ENCODE measurements at regions not wholly inside any gene's neighbourhood (a gene's known extent, or its start where the extent isn't known, plus 50 kb on each side); places are given as distances from the start of the nearest gene placed in this dataset.

DNA sequence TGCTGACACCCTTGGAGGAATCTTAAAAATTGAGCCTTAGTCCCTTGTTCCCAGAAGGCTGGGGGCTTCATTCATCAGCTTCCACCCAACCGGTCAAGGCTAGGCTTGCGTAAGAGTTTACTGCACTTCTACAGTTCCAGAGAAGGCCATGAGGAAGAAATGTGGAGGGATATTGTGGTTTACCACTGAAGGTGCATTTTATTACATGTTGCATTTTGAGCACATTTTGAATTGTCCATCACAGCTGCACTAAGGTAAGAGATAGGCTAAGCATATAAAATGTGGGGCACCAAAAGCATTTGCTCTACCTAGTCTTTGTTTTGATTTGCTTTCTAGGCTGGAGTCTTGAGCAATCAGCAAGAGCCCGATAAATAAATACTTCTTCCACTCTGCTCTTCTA lies 167.1 kb upstream of the PAPPA start:
- Histone ChIP-seq H3K4me3 (ENCODE audit: low read length) (no peak overlapping the region), H3K9ac (ENCODE audit: low read length) (no peak overlapping the region), H3K36me3 (replicated peaks; ENCODE audit: low read depth, low read length) (no peaks in the 10 kb centered on the region), H3K4me1 (ENCODE audit: low read length) (no peaks in the 10 kb centered on the region), H4K20me1 (ENCODE audit: insufficient read depth, low read length) (no peaks in the 10 kb centered on the region), H3K9me3 (ENCODE audit: insufficient read depth, low read length) (no peaks in the 10 kb centered on the region), H3K27me3 (ENCODE audit: low read depth, low read length) (no peaks in the 10 kb centered on the region), H3K4me2 (ENCODE audit: low read length) (no peak overlapping the region), H3K79me2 (ENCODE audit: low read length) (no peaks in the 10 kb centered on the region), H3K27ac (ENCODE audit: low read length) (no peak overlapping the region), H2AFZ (ENCODE audit: low read depth, low read length) (no peak overlapping the region)
- no peak for TF ChIP-seq EZH2phosphoT487 (IDR thresholded peaks at IDR 0.05; ENCODE audit: low read depth)
- TF ChIP-seq, protein P1, sequence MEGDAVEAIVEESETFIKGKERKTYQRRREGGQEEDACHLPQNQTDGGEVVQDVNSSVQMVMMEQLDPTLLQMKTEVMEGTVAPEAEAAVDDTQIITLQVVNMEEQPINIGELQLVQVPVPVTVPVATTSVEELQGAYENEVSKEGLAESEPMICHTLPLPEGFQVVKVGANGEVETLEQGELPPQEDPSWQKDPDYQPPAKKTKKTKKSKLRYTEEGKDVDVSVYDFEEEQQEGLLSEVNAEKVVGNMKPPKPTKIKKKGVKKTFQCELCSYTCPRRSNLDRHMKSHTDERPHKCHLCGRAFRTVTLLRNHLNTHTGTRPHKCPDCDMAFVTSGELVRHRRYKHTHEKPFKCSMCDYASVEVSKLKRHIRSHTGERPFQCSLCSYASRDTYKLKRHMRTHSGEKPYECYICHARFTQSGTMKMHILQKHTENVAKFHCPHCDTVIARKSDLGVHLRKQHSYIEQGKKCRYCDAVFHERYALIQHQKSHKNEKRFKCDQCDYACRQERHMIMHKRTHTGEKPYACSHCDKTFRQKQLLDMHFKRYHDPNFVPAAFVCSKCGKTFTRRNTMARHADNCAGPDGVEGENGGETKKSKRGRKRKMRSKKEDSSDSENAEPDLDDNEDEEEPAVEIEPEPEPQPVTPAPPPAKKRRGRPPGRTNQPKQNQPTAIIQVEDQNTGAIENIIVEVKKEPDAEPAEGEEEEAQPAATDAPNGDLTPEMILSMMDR (IDR thresholded peaks at IDR 0.05; ENCODE audit: low read depth, low read length) = no peak

GRCh38 chr9:115988701-115989100 lies 164.9 kb upstream of the PAPPA start:
- no peak overlapping the region for H3K27ac ChIP-seq (ENCODE audit: low read length)
- H3K79me2 ChIP-seq (ENCODE audit: low read length) = no peaks in the 10 kb centered on the region
- H3K9ac ChIP-seq (ENCODE audit: low read length) = no peak overlapping the region
- no peak overlapping the region for H3K4me2 ChIP-seq (ENCODE audit: low read length)
- H4K20me1 ChIP-seq (ENCODE audit: insufficient read depth, low read length) = no peaks in the 10 kb centered on the region
- TF ChIP-seq, protein P1 (IDR thresholded peaks at IDR 0.05; ENCODE audit: low read depth, low read length) = no peak
- no peak for TF ChIP-seq EZH2phosphoT487 (IDR thresholded peaks at IDR 0.05; ENCODE audit: low read depth)
- no peaks in the 10 kb centered on the region for H3K27me3 ChIP-seq (ENCODE audit: low read depth, low read length)
- H3K4me1 ChIP-seq (ENCODE audit: low read length) = no peaks in the 10 kb centered on the region
- H3K9me3 ChIP-seq (ENCODE audit: insufficient read depth, low read length) = no peaks in the 10 kb centered on the region
- no peak overlapping the region for H2AFZ ChIP-seq (ENCODE audit: low read depth, low read length)
- no peak overlapping the region for H3K4me3 ChIP-seq (ENCODE audit: low read length)
- H3K36me3 ChIP-seq (replicated peaks; ENCODE audit: low read depth, low read length) = no peaks in the 10 kb centered on the region

GRCh38 chr9:115989831-115990230 lies 163.8 kb upstream of the PAPPA start:
- H3K36me3 ChIP-seq (replicated peaks; ENCODE audit: low read depth, low read length) = no peaks in the 10 kb centered on the region
- no peaks in the 10 kb centered on the region for H3K4me1 ChIP-seq (ENCODE audit: low read length)
- no peaks in the 10 kb centered on the region for H3K27me3 ChIP-seq (ENCODE audit: low read depth, low read length)
- no peaks in the 10 kb centered on the region for H4K20me1 ChIP-seq (ENCODE audit: insufficient read depth, low read length)
- no peak overlapping the region for H2AFZ ChIP-seq (ENCODE audit: low read depth, low read length)
- no peak overlapping the region for H3K4me3 ChIP-seq (ENCODE audit: low read length)
- H3K9me3 ChIP-seq (ENCODE audit: insufficient read depth, low read length) = no peaks in the 10 kb centered on the region
- no peak overlapping the region for H3K27ac ChIP-seq (ENCODE audit: low read length)
- no peak for TF ChIP-seq EZH2phosphoT487 (IDR thresholded peaks at IDR 0.05; ENCODE audit: low read depth)
- TF ChIP-seq, protein P1 (IDR thresholded peaks at IDR 0.05; ENCODE audit: low read depth, low read length) = no peak
- H3K79me2 ChIP-seq (ENCODE audit: low read length) = no peaks in the 10 kb centered on the region
- H3K9ac ChIP-seq (ENCODE audit: low read length) = no peak overlapping the region
- no peak overlapping the region for H3K4me2 ChIP-seq (ENCODE audit: low read length)

- no peak overlapping the region for H2AFZ ChIP-seq (ENCODE audit: low read depth, low read length)
- no peak for TF ChIP-seq EZH2phosphoT487 (IDR thresholded peaks at IDR 0.05; ENCODE audit: low read depth)
- no peak overlapping the region for H3K4me2 ChIP-seq (ENCODE audit: low read length)
- H3K4me3 ChIP-seq (ENCODE audit: low read length) = no peak overlapping the region
- no peaks in the 10 kb centered on the region for H3K27me3 ChIP-seq (ENCODE audit: low read depth, low read length)
- H3K9me3 ChIP-seq (ENCODE audit: insufficient read depth, low read length) = no peaks in the 10 kb centered on the region
- no peaks in the 10 kb centered on the region for H3K79me2 ChIP-seq (ENCODE audit: low read length)
- no peak overlapping the region for H3K27ac ChIP-seq (ENCODE audit: low read length)
- H3K36me3 ChIP-seq (replicated peaks; ENCODE audit: low read depth, low read length) = no peaks in the 10 kb centered on the region
- no peaks in the 10 kb centered on the region for H3K4me1 ChIP-seq (ENCODE audit: low read length)
- H4K20me1 ChIP-seq (ENCODE audit: insufficient read depth, low read length) = no peaks in the 10 kb centered on the region
- H3K9ac ChIP-seq (ENCODE audit: low read length) = no peak overlapping the region
These were observed 160.8 kb upstream of the PAPPA start for GRCh38 chr9:115992834-115993233.

DNA sequence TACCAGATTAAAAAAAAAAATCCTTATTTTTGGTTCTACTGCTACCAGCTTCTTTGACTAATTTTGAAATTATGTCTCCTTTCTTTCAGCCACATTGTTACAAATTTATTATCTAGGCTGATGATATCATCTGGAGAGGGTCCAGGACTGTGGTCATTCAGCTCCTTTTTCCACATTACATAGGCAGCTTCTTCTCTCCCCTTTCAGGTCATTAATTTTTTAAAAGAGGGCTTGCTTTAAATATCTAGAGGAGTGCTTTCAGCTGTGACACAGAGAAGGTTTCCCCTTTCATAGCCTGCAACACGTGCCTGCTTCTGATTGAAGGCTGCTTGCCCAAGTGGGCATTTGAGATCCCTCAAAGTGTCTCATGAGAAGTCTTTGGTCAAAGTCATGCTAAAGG lies 155.7 kb upstream of the PAPPA start:
- no peaks in the 10 kb centered on the region for H4K20me1 ChIP-seq (ENCODE audit: insufficient read depth, low read length)
- no peak overlapping the region for H3K27ac ChIP-seq (ENCODE audit: low read length)
- H2AFZ ChIP-seq (ENCODE audit: low read depth, low read length) = no peak overlapping the region
- no peaks in the 10 kb centered on the region for H3K79me2 ChIP-seq (ENCODE audit: low read length)
- no peak overlapping the region for H3K9ac ChIP-seq (ENCODE audit: low read length)
- no peak overlapping the region for H3K4me2 ChIP-seq (ENCODE audit: low read length)
- H3K36me3 ChIP-seq (replicated peaks; ENCODE audit: low read depth, low read length) = no peaks in the 10 kb centered on the region
- H3K9me3 ChIP-seq (ENCODE audit: insufficient read depth, low read length) = no peaks in the 10 kb centered on the region
- H3K27me3 ChIP-seq (ENCODE audit: low read depth, low read length) = no peaks in the 10 kb centered on the region
- H3K4me3 ChIP-seq (ENCODE audit: low read length) = no peak overlapping the region
- H3K4me1 ChIP-seq (ENCODE audit: low read length) = no peaks in the 10 kb centered on the region
- no peak for TF ChIP-seq EZH2phosphoT487 (IDR thresholded peaks at IDR 0.05; ENCODE audit: low read depth)
- TF ChIP-seq, protein P1 (IDR thresholded peaks at IDR 0.05; ENCODE audit: low read depth, low read length) = no peak

All from OCI-LY3 (cell line).